RWPE2 (cell line): ENCODE measurements at regions not wholly inside any gene's neighbourhood (a gene's known extent, or its start where the extent isn't known, plus 50 kb on each side); places are given as distances from the start of the nearest gene placed in this dataset.

Experiments
- ATAC-seq: fragments of 200-7000 bp; cut with Tn5 transposase; 3 replicates; pipeline ENCODE4 v1.9.1; 2021; ENCODE audit warnings: low read depth
- DNase-seq: peaks from one replicate; pipeline ENCODE4 v3.0.0-alpha.2; 2020; ENCODE audit warnings: low spot score
- H3K27ac ChIP-seq: fragments of 450-650 bp; 2 replicates; pipeline ENCODE4 v1.5.1; 2017; ENCODE audit warnings: mild to moderate bottlenecking; ENCODE audit not compliant: poor library complexity, severe bottlenecking
- H3K27me3 ChIP-seq: fragments of 250-450 bp; sonication (Bioruptor Pico); 2 replicates; pipeline ENCODE4 v1.5.1; 2021; ENCODE audit warnings: mild to moderate bottlenecking, moderate library complexity; ENCODE audit not compliant: insufficient read depth, poor library complexity, severe bottlenecking
- H3K36me3 ChIP-seq: fragments of 250-450 bp; sonication (Bioruptor Pico); 2 replicates; pipeline ENCODE4 v1.5.1; 2020; ENCODE audit warnings: low read depth, mild to moderate bottlenecking, moderate library complexity
- H3K4me1 ChIP-seq: fragments of 250-450 bp; sonication (Bioruptor Pico); 2 replicates; pipeline ENCODE4 v1.5.1; 2021; ENCODE audit warnings: mild to moderate bottlenecking, moderate library complexity; ENCODE audit not compliant: insufficient read depth, poor library complexity, severe bottlenecking
- H3K4me3 ChIP-seq: fragments of 250-450 bp; sonication (Bioruptor Pico); 2 replicates; pipeline ENCODE4 v1.5.1; 2021; ENCODE audit warnings: mild to moderate bottlenecking, moderate library complexity; ENCODE audit not compliant: severe bottlenecking
- H3K9me3 ChIP-seq: fragments of 250-450 bp; sonication (Bioruptor Pico); 2 replicates; pipeline ENCODE4 v1.5.1; 2021; ENCODE audit warnings: mild to moderate bottlenecking, moderate library complexity; ENCODE audit not compliant: severe bottlenecking
- TF ChIP-seq, protein P1 (sequence below): fragments of 450-650 bp; IDR thresholded peaks from one replicate; pipeline ENCODE4 v1.5.1; 2017; ENCODE audit warnings: mild to moderate bottlenecking, moderate library complexity; ENCODE audit not compliant: poor library complexity, severe bottlenecking

- Histone ChIP-seq H3K27ac (no peak overlapping the region), H3K9me3 (no peaks in the 10 kb centered on the region), H3K4me1 (no peaks in the 10 kb centered on the region), H3K27me3 (no peaks in the 10 kb centered on the region), H3K36me3 (no peaks in the 10 kb centered on the region), H3K4me3 (no peak overlapping the region)
- ATAC-seq (no peak), DNase-seq (no peak)
- TF ChIP-seq, protein P1, sequence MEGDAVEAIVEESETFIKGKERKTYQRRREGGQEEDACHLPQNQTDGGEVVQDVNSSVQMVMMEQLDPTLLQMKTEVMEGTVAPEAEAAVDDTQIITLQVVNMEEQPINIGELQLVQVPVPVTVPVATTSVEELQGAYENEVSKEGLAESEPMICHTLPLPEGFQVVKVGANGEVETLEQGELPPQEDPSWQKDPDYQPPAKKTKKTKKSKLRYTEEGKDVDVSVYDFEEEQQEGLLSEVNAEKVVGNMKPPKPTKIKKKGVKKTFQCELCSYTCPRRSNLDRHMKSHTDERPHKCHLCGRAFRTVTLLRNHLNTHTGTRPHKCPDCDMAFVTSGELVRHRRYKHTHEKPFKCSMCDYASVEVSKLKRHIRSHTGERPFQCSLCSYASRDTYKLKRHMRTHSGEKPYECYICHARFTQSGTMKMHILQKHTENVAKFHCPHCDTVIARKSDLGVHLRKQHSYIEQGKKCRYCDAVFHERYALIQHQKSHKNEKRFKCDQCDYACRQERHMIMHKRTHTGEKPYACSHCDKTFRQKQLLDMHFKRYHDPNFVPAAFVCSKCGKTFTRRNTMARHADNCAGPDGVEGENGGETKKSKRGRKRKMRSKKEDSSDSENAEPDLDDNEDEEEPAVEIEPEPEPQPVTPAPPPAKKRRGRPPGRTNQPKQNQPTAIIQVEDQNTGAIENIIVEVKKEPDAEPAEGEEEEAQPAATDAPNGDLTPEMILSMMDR = no peak
Observed at GRCh38 chr4:123876671-123877101, 480.1 kb downstream of the SPRY1 start.

GRCh38 chr4:123877551-123877950, 481.0 kb downstream of the SPRY1 start:
- Histone ChIP-seq H3K4me1 (no peaks in the 10 kb centered on the region), H3K9me3 (no peaks in the 10 kb centered on the region), H3K27me3 (no peaks in the 10 kb centered on the region), H3K4me3 (no peak overlapping the region), H3K36me3 (no peaks in the 10 kb centered on the region), H3K27ac (no peak overlapping the region)
- ATAC-seq (no peak), DNase-seq (no peak)
- TF ChIP-seq, protein P1 = no peak

GRCh38 chr4:123878976-123879375, 482.4 kb downstream of the SPRY1 start:
- TF ChIP-seq, protein P1 = no peak
- H3K27me3 ChIP-seq = no peaks in the 10 kb centered on the region
- H3K9me3 ChIP-seq = no peaks in the 10 kb centered on the region
- ATAC-seq (no peak), DNase-seq (no peak)
- H3K27ac ChIP-seq = no peak overlapping the region
- no peaks in the 10 kb centered on the region for H3K4me1 ChIP-seq
- no peak overlapping the region for H3K4me3 ChIP-seq
- H3K36me3 ChIP-seq = no peaks in the 10 kb centered on the region

- H3K36me3 ChIP-seq = no peaks in the 10 kb centered on the region
Observed at GRCh38 chr4:123880631-123881030, 484.0 kb downstream of the SPRY1 start.

GRCh38 chr4:123884922-123885321, 488.3 kb downstream of the SPRY1 start:
- TF ChIP-seq, protein P1 = no peak
- Histone ChIP-seq H3K27me3 (no peaks in the 10 kb centered on the region), H3K36me3 (no peaks in the 10 kb centered on the region), H3K27ac (no peak overlapping the region), H3K4me1 (no peaks in the 10 kb centered on the region), H3K9me3 (no peaks in the 10 kb centered on the region), H3K4me3 (no peak overlapping the region)
- no peak for ATAC-seq
- no peak for DNase-seq

More at GRCh38 chr4:123880631-123881030, 484.0 kb downstream of the SPRY1 start:
- no peaks in the 10 kb centered on the region for H3K9me3 ChIP-seq
- no peak for ATAC-seq
- H3K4me3 ChIP-seq = no peak overlapping the region
- H3K4me1 ChIP-seq = no peaks in the 10 kb centered on the region
- TF ChIP-seq, protein P1 = no peak
- H3K27ac ChIP-seq = no peak overlapping the region
- no peaks in the 10 kb centered on the region for H3K27me3 ChIP-seq
- DNase-seq = no peak
